HepG2 (cell line): ENCODE measurements at regions not wholly inside any gene's neighbourhood (a gene's known extent, or its start where the extent isn't known, plus 50 kb on each side); places are given as distances from the start of the nearest gene placed in this dataset.

ENCODE experiments used
- ATAC-seq: fragments of 200-7000 bp; cut with Tn5 transposase; 3 replicates; pipeline ENCODE4 v1.9.1; 2020; ENCODE audit warnings: mild to moderate bottlenecking, moderate library complexity
- BruUV-seq: library from RNA; stranded (reverse); fragments of 400-500 nt; replicated peaks from 2 replicates; lab custom pipeline; 2021; lab: Mats Ljungman, UMichigan
- CTCF ChIA-PET: fragments of 300-600 bp; formaldehyde crosslinking; extraction: SDS; loops from one replicate; lab custom pipeline; 2021; ENCODE audit warnings: low total read pairs, inconsistent platforms, low intra/inter-chr PET ratio; lab: Yijun Ruan, JAX
- POLR2A ChIA-PET: fragments of 350-600 bp; sonication (Branson Sonifier 250); formaldehyde crosslinking; loops from one replicate; lab custom pipeline; 2020; ENCODE audit warnings: antibody characterized with exemption, inconsistent platforms; lab: Yijun Ruan, JAX
- DNase-seq: peaks from one replicate; pipeline ENCODE4 v3.0.0-alpha.2; 2015; ENCODE audit warnings: low spot score
- FAIRE-seq: peaks from 3 replicates; lab custom pipeline; 2011; peaks lifted over from hg19 to GRCh38; lab: Jason Lieb, UNC
- H2AFZ ChIP-seq: one replicate; pipeline ENCODE4 v1.6.1; 2011; ENCODE audit warnings: low read length, inconsistent platforms
- H3K27ac ChIP-seq: fragments of 300-600 bp; 3 replicates; pipeline ENCODE4 v1.8.0; 2011; ENCODE audit warnings: mixed run types, mild to moderate bottlenecking, mixed read lengths, low read length, inconsistent platforms; ENCODE audit not compliant: insufficient read depth; ENCODE audit errors: extremely low read length
- H3K27me3 ChIP-seq, 2 experiments: fragments of 200-600 bp in 1 of 2; 2 replicates in 1 of 2; 3 replicates in 1 of 2; pipeline versions ENCODE4 v1.6.0 to v1.8.0; 2011; ENCODE audit warnings: low read length in 2 of 2, mild to moderate bottlenecking in 2 of 2, moderate library complexity in 2 of 2, inconsistent platforms in 1 of 2; ENCODE audit not compliant: insufficient read depth in 2 of 2, control insufficient read depth in 1 of 2
- H3K36me3 ChIP-seq, 2 experiments: fragments of 200-600 bp in 1 of 2; replicated peaks in 1 of 2; 2 replicates in 1 of 2; 3 replicates in 1 of 2; pipeline versions ENCODE4 v1.5.1 to v1.8.0; 2011; ENCODE audit warnings: low read length in 2 of 2, inconsistent platforms in 1 of 2; ENCODE audit not compliant: insufficient read depth in 2 of 2, control insufficient read depth in 1 of 2
- H3K4me1 ChIP-seq: 2 replicates; pipeline ENCODE4 v1.5.1; 2012; ENCODE audit warnings: low read length, inconsistent platforms; ENCODE audit not compliant: insufficient read depth
- H3K4me2 ChIP-seq: 2 replicates; pipeline ENCODE4 v1.6.0; 2011; ENCODE audit warnings: low read depth, low read length, inconsistent platforms
- H3K4me3 ChIP-seq, 3 experiments: fragments of 200-600 bp in 1 of 3; sonication (generic), shearing (Covaris generic) in 1 of 3; replicated peaks in 1 of 3; 2 replicates each; pipeline ENCODE4 v1.5.1; 2011 to 2016; ENCODE audit warnings: low read length in 3 of 3, inconsistent platforms in 2 of 3, low read depth in 2 of 3, mild to moderate bottlenecking in 2 of 3, control low read depth in 1 of 3, mixed read lengths in 1 of 3; ENCODE audit not compliant: insufficient read depth in 1 of 3
- H3K79me2 ChIP-seq: one replicate; pipeline ENCODE4 v1.6.1; 2011; ENCODE audit warnings: low read length, inconsistent platforms; ENCODE audit not compliant: insufficient read depth
- H3K9ac ChIP-seq: 2 replicates; pipeline ENCODE4 v1.6.0; 2011; ENCODE audit warnings: mild to moderate bottlenecking, low read depth, low read length, inconsistent platforms; ENCODE audit not compliant: insufficient read depth
- H3K9me3 ChIP-seq: 2 replicates; pipeline ENCODE4 v1.5.1; 2012; ENCODE audit warnings: mild to moderate bottlenecking, low read length
- H4K20me1 ChIP-seq: 2 replicates; pipeline ENCODE4 v1.6.0; 2011; ENCODE audit warnings: inconsistent platforms, mild to moderate bottlenecking, low read length, moderate library complexity; ENCODE audit not compliant: insufficient read depth
- FOXM1 ChIP-seq: sonication (generic); formaldehyde crosslinking; IDR thresholded peaks from 2 replicates; pipeline ENCODE4 v1.5.0; 2020; ENCODE audit warnings: missing genetic modification reagents
- GPN1 ChIP-seq: sonication (generic); formaldehyde crosslinking; IDR thresholded peaks from 2 replicates; pipeline ENCODE4 v1.5.1; 2020; ENCODE audit warnings: missing genetic modification reagents, borderline replicate concordance
- MATR3 ChIP-seq: sonication (generic); formaldehyde crosslinking; IDR thresholded peaks from 2 replicates; pipeline ENCODE4 v1.4.0; 2020; ENCODE audit warnings: missing genetic modification reagents
- NBN ChIP-seq: fragments of 450-650 bp; conservative IDR thresholded peaks from 2 replicates; pipeline ENCODE4 v1.6.1; 2017
- ZBTB1 ChIP-seq: sonication (generic); formaldehyde crosslinking; IDR thresholded peaks from 2 replicates; pipeline ENCODE4 v1.4.0; 2020; ENCODE audit warnings: missing genetic modification reagents, borderline replicate concordance
- ZBTB8A ChIP-seq: sonication (generic); formaldehyde crosslinking; IDR thresholded peaks from 2 replicates; pipeline ENCODE4 v1.4.0; 2020; ENCODE audit warnings: mild to moderate bottlenecking, low read depth, missing genetic modification reagents, borderline replicate concordance
- ZNF543 ChIP-seq: sonication (generic); formaldehyde crosslinking; IDR thresholded peaks from 2 replicates; pipeline ENCODE4 v1.4.0; 2020; ENCODE audit warnings: mild to moderate bottlenecking, missing genetic modification reagents
- ZNF766 ChIP-seq: sonication (generic); formaldehyde crosslinking; IDR thresholded peaks from 2 replicates; pipeline ENCODE4 v1.5.0; 2020; ENCODE audit warnings: missing genetic modification reagents, borderline replicate concordance
- WGBS: methylation state at CpG from one replicate; pipeline ENCODE4 v1.1.6; 2017; ENCODE audit warnings: low lambda C conversion rate; 5-methylcytosine and 5-hydroxymethylcytosine counted together
- in situ Hi-C: cut with HindIII; loops from 2 replicates; pipeline ENCODE4 v1.10.0; 2017; ENCODE audit warnings: low pct_unique_long_range_greater_than_20kb; ENCODE audit not compliant: extremely low pct_ligation_motif_present
- intact Hi-C: fragments of 100-400 bp; cut with micrococcal nuclease; formaldehyde crosslinking; loops from one replicate; pipeline ENCODE4 v1.10.0; 2022; ENCODE audit not compliant: unreplicated experiment
- TF ChIP-seq, protein P1 (sequence below): sonication (generic); formaldehyde crosslinking; IDR thresholded peaks from 2 replicates; pipeline ENCODE4 v1.4.0; 2020; ENCODE audit warnings: low read depth, missing genetic modification reagents
- TF ChIP-seq, protein P2 (sequence below): IDR thresholded peaks from 2 replicates; pipeline ENCODE4 v1.6.1; 2016; ENCODE audit warnings: control low read depth
- TF ChIP-seq, protein P3 (sequence below): sonication (generic); formaldehyde crosslinking; IDR thresholded peaks from 2 replicates; pipeline ENCODE4 v1.5.1; 2020; ENCODE audit warnings: missing genetic modification reagents, mild to moderate bottlenecking, borderline replicate concordance
- TF ChIP-seq, protein P4 (sequence below): sonication (generic); formaldehyde crosslinking; IDR thresholded peaks from 2 replicates; pipeline ENCODE4 v1.4.0; 2020; ENCODE audit warnings: missing genetic modification reagents, mild to moderate bottlenecking, borderline replicate concordance
- TF ChIP-seq, protein P5 (sequence below): sonication (generic); formaldehyde crosslinking; IDR thresholded peaks from 2 replicates; pipeline ENCODE4 v1.4.0; 2020; ENCODE audit warnings: mild to moderate bottlenecking, low read depth, missing genetic modification reagents
- TF ChIP-seq, protein P6 (sequence below): sonication (generic); formaldehyde crosslinking; IDR thresholded peaks from 2 replicates; pipeline ENCODE4 v1.5.1; 2020; ENCODE audit warnings: missing genetic modification reagents, mild to moderate bottlenecking, borderline replicate concordance

DNA sequence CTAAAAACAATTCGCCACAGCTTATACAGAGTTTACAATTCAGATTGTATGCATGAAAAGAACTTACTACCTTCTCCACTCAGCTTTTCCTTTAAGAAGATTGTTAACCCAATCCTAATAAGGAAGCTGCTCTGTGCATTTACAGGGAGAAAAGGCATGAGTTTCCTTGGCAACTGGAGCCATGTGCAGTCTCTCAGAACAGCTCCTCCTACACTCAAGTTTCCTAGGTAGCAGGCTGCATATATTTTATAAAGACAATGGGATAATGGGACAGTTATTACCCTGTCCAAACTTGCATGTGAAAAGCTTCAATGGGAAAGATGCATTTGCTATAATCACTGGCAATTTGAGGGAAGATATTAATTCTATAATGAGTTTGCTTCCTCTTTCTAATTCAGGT is 125.5 kb upstream of the TRPC4 start:
- TF ChIP-seq ZBTB8A (CRISPR knock-in tag) (no peak), ZNF543 (no peak), ZBTB1 (CRISPR knock-in tag) (no peak), GPN1 (CRISPR knock-in tag) (no peak), NBN (no peak), ZNF766 (CRISPR knock-in tag) (no peak), FOXM1 (CRISPR knock-in tag) (no peak), MATR3 (CRISPR knock-in tag) (no peak)
- TF ChIP-seq, protein P1, sequence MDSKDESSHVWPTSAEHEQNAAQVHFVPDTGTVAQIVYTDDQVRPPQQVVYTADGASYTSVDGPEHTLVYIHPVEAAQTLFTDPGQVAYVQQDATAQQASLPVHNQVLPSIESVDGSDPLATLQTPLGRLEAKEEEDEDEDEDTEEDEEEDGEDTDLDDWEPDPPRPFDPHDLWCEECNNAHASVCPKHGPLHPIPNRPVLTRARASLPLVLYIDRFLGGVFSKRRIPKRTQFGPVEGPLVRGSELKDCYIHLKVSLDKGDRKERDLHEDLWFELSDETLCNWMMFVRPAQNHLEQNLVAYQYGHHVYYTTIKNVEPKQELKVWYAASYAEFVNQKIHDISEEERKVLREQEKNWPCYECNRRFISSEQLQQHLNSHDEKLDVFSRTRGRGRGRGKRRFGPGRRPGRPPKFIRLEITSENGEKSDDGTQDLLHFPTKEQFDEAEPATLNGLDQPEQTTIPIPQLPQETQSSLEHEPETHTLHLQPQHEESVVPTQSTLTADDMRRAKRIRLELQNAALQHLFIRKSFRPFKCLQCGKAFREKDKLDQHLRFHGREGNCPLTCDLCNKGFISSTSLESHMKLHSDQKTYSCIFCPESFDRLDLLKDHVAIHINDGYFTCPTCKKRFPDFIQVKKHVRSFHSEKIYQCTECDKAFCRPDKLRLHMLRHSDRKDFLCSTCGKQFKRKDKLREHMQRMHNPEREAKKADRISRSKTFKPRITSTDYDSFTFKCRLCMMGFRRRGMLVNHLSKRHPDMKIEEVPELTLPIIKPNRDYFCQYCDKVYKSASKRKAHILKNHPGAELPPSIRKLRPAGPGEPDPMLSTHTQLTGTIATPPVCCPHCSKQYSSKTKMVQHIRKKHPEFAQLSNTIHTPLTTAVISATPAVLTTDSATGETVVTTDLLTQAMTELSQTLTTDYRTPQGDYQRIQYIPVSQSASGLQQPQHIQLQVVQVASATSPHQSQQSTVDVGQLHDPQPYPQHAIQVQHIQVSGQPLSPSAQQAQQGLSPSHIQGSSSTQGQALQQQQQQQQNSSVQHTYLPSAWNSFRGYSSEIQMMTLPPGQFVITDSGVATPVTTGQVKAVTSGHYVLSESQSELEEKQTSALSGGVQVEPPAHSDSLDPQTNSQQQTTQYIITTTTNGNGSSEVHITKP (CRISPR knock-in tag) = no peak
- TF ChIP-seq, protein P2, sequence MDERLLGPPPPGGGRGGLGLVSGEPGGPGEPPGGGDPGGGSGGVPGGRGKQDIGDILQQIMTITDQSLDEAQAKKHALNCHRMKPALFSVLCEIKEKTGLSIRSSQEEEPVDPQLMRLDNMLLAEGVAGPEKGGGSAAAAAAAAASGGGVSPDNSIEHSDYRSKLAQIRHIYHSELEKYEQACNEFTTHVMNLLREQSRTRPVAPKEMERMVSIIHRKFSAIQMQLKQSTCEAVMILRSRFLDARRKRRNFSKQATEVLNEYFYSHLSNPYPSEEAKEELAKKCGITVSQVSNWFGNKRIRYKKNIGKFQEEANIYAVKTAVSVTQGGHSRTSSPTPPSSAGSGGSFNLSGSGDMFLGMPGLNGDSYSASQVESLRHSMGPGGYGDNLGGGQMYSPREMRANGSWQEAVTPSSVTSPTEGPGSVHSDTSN = no peak
- TF ChIP-seq, protein P3, sequence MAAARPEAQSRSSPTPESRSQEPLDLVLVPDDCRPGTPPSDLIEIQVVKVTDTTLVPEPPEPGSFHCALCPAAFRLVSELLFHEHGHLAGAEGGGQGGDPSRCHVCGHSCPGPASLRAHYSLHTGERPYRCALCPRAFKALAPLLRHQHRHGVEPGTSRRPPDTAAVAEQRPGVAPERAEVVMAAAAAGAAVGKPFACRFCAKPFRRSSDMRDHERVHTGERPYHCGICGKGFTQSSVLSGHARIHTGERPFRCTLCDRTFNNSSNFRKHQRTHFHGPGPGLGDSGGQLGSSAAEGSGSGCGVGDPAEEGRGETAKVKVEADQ = no peak
- TF ChIP-seq, protein P4, sequence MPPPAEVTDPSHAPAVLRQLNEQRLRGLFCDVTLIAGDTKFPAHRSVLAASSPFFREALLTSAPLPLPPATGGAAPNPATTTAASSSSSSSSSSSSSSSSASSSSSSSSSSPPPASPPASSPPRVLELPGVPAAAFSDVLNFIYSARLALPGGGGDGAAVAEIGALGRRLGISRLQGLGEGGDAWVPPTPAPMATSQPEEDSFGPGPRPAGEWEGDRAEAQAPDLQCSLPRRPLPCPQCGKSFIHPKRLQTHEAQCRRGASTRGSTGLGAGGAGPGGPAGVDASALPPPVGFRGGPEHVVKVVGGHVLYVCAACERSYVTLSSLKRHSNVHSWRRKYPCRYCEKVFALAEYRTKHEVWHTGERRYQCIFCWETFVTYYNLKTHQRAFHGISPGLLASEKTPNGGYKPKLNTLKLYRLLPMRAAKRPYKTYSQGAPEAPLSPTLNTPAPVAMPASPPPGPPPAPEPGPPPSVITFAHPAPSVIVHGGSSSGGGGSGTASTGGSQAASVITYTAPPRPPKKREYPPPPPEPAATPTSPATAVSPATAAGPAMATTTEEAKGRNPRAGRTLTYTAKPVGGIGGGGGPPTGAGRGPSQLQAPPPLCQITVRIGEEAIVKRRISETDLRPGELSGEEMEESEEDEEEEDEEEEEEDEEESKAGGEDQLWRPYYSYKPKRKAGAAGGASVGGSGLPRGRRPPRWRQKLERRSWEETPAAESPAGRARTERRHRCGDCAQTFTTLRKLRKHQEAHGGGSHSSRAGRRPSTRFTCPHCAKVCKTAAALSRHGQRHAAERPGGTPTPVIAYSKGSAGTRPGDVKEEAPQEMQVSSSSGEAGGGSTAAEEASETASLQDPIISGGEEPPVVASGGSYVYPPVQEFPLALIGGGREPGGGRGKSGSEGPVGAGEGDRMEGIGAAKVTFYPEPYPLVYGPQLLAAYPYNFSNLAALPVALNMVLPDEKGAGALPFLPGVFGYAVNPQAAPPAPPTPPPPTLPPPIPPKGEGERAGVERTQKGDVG (CRISPR knock-in tag) = no peak
- TF ChIP-seq, protein P5, sequence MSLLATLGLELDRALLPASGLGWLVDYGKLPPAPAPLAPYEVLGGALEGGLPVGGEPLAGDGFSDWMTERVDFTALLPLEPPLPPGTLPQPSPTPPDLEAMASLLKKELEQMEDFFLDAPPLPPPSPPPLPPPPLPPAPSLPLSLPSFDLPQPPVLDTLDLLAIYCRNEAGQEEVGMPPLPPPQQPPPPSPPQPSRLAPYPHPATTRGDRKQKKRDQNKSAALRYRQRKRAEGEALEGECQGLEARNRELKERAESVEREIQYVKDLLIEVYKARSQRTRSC (CRISPR knock-in tag) = no peak
- TF ChIP-seq, protein P6, sequence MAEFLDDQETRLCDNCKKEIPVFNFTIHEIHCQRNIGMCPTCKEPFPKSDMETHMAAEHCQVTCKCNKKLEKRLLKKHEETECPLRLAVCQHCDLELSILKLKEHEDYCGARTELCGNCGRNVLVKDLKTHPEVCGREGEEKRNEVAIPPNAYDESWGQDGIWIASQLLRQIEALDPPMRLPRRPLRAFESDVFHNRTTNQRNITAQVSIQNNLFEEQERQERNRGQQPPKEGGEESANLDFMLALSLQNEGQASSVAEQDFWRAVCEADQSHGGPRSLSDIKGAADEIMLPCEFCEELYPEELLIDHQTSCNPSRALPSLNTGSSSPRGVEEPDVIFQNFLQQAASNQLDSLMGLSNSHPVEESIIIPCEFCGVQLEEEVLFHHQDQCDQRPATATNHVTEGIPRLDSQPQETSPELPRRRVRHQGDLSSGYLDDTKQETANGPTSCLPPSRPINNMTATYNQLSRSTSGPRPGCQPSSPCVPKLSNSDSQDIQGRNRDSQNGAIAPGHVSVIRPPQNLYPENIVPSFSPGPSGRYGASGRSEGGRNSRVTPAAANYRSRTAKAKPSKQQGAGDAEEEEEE (CRISPR knock-in tag) = no peak
- intact Hi-C loops = no loop called here
- no peaks in the 10 kb centered on the region for H3K27me3 ChIP-seq
- no TSS peak for BruUV-seq
- ChIA-PET POLR2A (no interaction called here), CTCF (no interaction called here)
- H2AFZ ChIP-seq = no peak overlapping the region
- H3K36me3 ChIP-seq = no peaks in the 10 kb centered on the region
- no peaks in the 10 kb centered on the region for H4K20me1 ChIP-seq
- no peak for FAIRE-seq
- no peak overlapping the region for H3K4me3 ChIP-seq
- no peaks in the 10 kb centered on the region for H3K79me2 ChIP-seq
- no peaks in the 10 kb centered on the region for H3K9me3 ChIP-seq
- H3K4me1 ChIP-seq = no peaks in the 10 kb centered on the region
- no peak for ATAC-seq
- no peak overlapping the region for H3K9ac ChIP-seq
- WGBS = 0% methylated on average over 1 of the region's 1 CpG
- DNase-seq = no peak
- in situ Hi-C loops = no loop called here
- H3K27ac ChIP-seq = no peak overlapping the region
- H3K4me2 ChIP-seq = no peak overlapping the region
